ENCODE measurements at regions not wholly inside any gene's neighbourhood (a gene's known extent, or its start where the extent isn't known, plus 50 kb on each side); places are given as distances from the start of the nearest gene placed in this dataset.

DNA sequence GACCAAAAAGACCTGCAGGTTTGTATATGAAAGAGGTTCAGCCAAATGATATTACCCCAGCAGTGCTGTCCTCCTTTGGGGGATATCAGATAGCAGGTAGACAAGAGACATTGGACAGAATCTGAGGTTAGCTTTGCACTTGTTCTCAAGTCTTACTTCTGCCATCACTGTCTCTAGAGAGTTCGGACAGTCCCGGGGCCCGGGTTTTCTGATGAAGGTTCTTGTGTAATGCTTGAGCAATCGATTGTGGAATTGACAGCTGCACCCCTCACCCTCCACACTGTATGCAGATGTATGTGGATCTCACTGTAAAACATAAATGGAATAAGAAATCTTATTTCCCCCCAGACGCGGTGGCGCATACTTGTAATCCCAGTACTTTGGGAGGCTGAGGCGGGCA lies 56.2 kb upstream of the MORC3 start:
- no peaks in the 10 kb centered on the region for H3K27me3 Mint-ChIP-seq (ENCODE audit: low read depth)
- Histone ChIP-seq H3K56ac (ENCODE audit: insufficient read length, low read depth, low read length) (no peak overlapping the region), H2BK15ac (ENCODE audit: low read depth, low read length) (no peak overlapping the region), H3K79me1 (ENCODE audit: insufficient read depth, low read depth, low read length, poor library complexity, severe bottlenecking) (no peaks in the 10 kb centered on the region), H2AK5ac (ENCODE audit: insufficient read length, low read length) (no peak overlapping the region), H2BK120ac (ENCODE audit: low read depth, low read length, poor library complexity, severe bottlenecking) (no peak overlapping the region), H4K20me1 (ENCODE audit: control insufficient read depth, insufficient read depth, insufficient read length) (no peaks in the 10 kb centered on the region), H3K18ac (ENCODE audit: insufficient read length, low read depth, low read length) (no peak overlapping the region), H3K9me3 (ENCODE audit: control insufficient read depth, low read depth, low read length) (no peaks in the 10 kb centered on the region), H3K23me2 (ENCODE audit: insufficient read length, low read depth, low read length, poor library complexity, severe bottlenecking) (no peaks in the 10 kb centered on the region), H3K4me2 (ENCODE audit: insufficient read depth, insufficient read length, low read length) (no peak overlapping the region), H3K14ac (ENCODE audit: insufficient read depth, low read length) (no peak overlapping the region), H4K5ac (ENCODE audit: insufficient read length, low read depth, low read length) (no peak overlapping the region), H3K4ac (ENCODE audit: low read depth, low read length) (no peak overlapping the region), H3K27me3 (ENCODE audit: insufficient read depth, low read length) (no peaks in the 10 kb centered on the region), H3K23ac (ENCODE audit: insufficient read length, low read depth, low read length) (no peak overlapping the region), H3K27ac (ENCODE audit: insufficient read length, low read depth, low read length) (no peak overlapping the region), H3K9ac (ENCODE audit: extremely low read depth, insufficient read length, low read length) (no peak overlapping the region), H3T11ph (ENCODE audit: low read length) (no peak overlapping the region), H3K79me2 (ENCODE audit: insufficient read depth, low read length) (no peaks in the 10 kb centered on the region), H2BK12ac (ENCODE audit: insufficient read length, low read depth, low read length) (no peak overlapping the region), H3K4me1 (ENCODE audit: insufficient read depth, low read length) (no peaks in the 10 kb centered on the region; the same call in 1 of the 2 replicates), H4K8ac (replicated peaks; ENCODE audit: insufficient read length, low read depth, low read length) (no peak overlapping the region), H2AFZ (ENCODE audit: low read length) (no peak overlapping the region), H4K91ac (ENCODE audit: insufficient read length, low read depth, low read length) (no peak overlapping the region), H2BK20ac (ENCODE audit: low read depth, low read length, poor library complexity, severe bottlenecking) (no peak overlapping the region), H2BK5ac (ENCODE audit: insufficient read length, low read length) (no peak overlapping the region)
- no CpG with 5 or more reads among the region's 8 CpGs for WGBS (ENCODE audit: extremely low coverage, insufficient read length, low lambda C conversion rate)
- H3K4me3 Mint-ChIP-seq: no peak overlapping the region
- peaks cover 0 to 3% of the 10 kb centered on the region in 2 experiments; a peak in 1 of 5 replicates for H3K9me3 Mint-ChIP-seq
- peaks cover 2 to 6% of the 10 kb centered on the region in 2 experiments; a peak in 1 of 4 replicates for H3K4me1 Mint-ChIP-seq
- no peak overlapping the region for H3K27ac Mint-ChIP-seq
- TF ChIP-seq, protein P1, sequence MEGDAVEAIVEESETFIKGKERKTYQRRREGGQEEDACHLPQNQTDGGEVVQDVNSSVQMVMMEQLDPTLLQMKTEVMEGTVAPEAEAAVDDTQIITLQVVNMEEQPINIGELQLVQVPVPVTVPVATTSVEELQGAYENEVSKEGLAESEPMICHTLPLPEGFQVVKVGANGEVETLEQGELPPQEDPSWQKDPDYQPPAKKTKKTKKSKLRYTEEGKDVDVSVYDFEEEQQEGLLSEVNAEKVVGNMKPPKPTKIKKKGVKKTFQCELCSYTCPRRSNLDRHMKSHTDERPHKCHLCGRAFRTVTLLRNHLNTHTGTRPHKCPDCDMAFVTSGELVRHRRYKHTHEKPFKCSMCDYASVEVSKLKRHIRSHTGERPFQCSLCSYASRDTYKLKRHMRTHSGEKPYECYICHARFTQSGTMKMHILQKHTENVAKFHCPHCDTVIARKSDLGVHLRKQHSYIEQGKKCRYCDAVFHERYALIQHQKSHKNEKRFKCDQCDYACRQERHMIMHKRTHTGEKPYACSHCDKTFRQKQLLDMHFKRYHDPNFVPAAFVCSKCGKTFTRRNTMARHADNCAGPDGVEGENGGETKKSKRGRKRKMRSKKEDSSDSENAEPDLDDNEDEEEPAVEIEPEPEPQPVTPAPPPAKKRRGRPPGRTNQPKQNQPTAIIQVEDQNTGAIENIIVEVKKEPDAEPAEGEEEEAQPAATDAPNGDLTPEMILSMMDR (conservative IDR thresholded peaks at IDR 0.05): no peak
- no peak for DNase-seq
- H3K36me3 Mint-ChIP-seq (ENCODE audit: insufficient read depth in 1 of 3, low read depth in 3 of 3): peaks cover 3 to 12% (median 5%) of the 10 kb centered on the region in 3 experiments; a peak in 6 of 7 replicates
